Activated T-cell treated with anti-CD3 and anti-CD28 coated beads, Interleukin-2, amount 50 U/mL, for 72 hours (primary cell): ENCODE measurements at regions not wholly inside any gene's neighbourhood (a gene's known extent, or its start where the extent isn't known, plus 50 kb on each side); places are given as distances from the start of the nearest gene placed in this dataset.
A peak's percentile ranks its signal among the peaks of the same experiment; 100 is the strongest.
"Not testable (repeated sequence)": the region's sequence is repeated elsewhere in the genome, so short reads cannot be mapped to it uniquely, and the experiment has no call there.

ENCODE experiments used
- ATAC-seq, 2 donors: fragments of 150-1000 bp; cut with Tn5 transposase; replicated peaks in 1 of 2; 2 replicates each; pipeline ENCODE4 v1.10.0; 2021; ENCODE audit warnings: moderate library complexity in 2 of 2, mild to moderate bottlenecking in 1 of 2
- DNase-seq, 2 donors: peaks; one replicate each; pipeline ENCODE4 v3.0.0; 2021 to 2022; ENCODE audit warnings: mixed read lengths in 1 of 2
- H3K27ac Mint-ChIP-seq: one replicate; pipeline ENCODE4 v1.8.0; 2022; ENCODE audit warnings: mild to moderate bottlenecking, moderate library complexity, mixed read lengths
- H3K27me3 Mint-ChIP-seq: one replicate; pipeline ENCODE4 v1.8.0; 2022; ENCODE audit warnings: low read depth, mixed read lengths
- H3K36me3 Mint-ChIP-seq, 2 donors: one replicate each; pipeline ENCODE4 v1.8.0; 2022; ENCODE audit warnings: mixed read lengths in 2 of 2, mild to moderate bottlenecking in 1 of 2; ENCODE audit not compliant: insufficient read depth in 2 of 2
- H3K4me1 Mint-ChIP-seq: one replicate; pipeline ENCODE4 v1.8.0; 2022; ENCODE audit warnings: low read depth, mixed read lengths
- H3K4me3 Mint-ChIP-seq, 2 donors: one replicate each; pipeline ENCODE4 v1.8.0; 2022; ENCODE audit warnings: mild to moderate bottlenecking in 2 of 2, mixed read lengths in 2 of 2, moderate library complexity in 2 of 2
- H3K9me3 Mint-ChIP-seq, 2 donors: one replicate each; pipeline ENCODE4 v1.8.0; 2022; ENCODE audit warnings: mixed read lengths in 2 of 2

DNA sequence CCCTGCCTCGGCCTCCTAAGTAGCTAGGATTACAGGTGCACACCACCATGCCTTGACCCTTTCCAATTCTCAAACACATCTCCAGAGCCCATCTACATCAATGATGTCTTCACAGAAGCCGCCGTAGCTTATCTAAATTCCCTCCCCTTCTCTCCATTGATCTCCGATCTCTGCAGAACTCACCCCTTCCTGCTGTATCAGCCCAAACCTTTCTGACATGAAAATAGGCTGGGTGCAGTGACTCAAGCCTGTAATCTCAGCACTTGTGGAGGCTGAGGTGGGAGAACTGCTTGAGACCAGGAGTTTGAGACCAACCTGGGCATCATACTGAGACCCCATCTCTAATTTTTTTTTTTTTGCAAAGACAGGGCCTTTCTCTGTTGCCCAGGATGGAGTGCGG, 406.6 kb upstream of the AMELY start:
- Mint-ChIP-seq H3K27me3 (no peaks in the 10 kb centered on the region), H3K27ac (peak overlapping the region; percentile 30), H3K9me3 (no peaks in the 10 kb centered on the region), H3K4me3 (peak overlapping the region in 1 of 2 donors; percentile 51), H3K36me3 (peaks cover 0 to 17% of the 10 kb centered on the region in 2 donors), H3K4me1 (no peaks in the 10 kb centered on the region)
- DNase-seq, result no peak
- peak in 1 of 2 donors; percentile 53 for ATAC-seq

DNA sequence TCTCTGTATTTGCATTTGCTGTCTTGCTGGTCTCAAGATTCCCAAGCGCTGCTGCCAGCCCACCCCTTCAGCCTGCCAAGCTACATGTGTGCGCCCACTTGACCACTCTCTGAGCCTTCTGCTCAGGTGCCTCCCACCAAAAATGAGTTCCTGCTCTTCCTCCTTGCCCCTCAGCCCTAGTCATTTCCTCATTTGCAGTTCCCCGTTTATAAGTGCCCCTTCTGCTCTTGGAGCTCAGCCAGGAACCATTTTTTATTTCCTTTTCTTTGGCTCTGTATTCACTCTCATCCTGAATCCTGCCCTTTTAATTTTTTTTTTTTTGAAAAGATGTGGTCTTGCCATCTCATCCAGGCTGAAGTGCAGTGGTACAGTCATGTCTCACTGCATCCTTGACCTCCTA, 406.0 kb upstream of the AMELY start:
- Mint-ChIP-seq H3K4me1 (no peaks in the 10 kb centered on the region), H3K9me3 (no peaks in the 10 kb centered on the region), H3K27ac (peak overlapping the region; percentile 94), H3K4me3 (peak overlapping the region in 1 of 2 donors; percentile 51), H3K27me3 (no peaks in the 10 kb centered on the region), H3K36me3 (peaks cover 0 to 13% of the 10 kb centered on the region in 2 donors)
- DNase-seq (no peak), ATAC-seq (no peak)

DNA sequence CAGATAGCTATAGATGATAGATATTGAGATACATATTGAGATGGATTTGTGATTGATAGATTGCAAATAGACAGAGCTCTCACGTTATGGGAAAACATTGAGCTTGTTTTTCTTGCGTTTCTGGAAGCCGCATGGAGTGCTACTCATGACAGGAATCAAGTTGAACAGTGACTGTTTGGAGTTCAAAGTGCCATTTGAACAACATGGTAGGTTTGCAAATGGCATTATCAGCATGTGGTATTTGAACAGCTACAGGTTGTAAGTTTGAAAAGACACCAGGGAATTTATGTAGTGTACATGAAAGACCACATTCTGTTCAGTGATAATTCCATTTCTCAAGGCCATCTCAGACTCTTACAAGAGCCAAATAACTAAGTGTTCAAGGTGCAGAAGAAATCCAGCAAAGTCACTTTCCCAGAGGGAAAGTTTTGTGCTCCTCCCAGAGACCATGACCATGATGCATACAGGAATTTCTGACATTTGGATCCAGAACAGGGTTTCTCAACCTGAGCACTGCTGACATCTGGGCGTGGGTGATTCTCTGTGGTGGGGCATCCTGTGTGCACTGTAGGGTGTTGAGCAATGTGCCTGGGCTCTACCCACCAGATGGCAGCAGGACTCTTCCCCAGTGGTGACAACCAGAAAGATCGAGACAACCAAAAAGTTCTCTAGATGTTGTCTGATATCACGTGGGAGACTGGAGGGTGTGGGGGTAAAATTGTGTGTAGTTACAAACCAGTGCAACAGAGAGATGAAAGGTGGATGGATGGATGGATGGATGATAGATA, 399.1 kb upstream of the AMELY start:
- H3K36me3 Mint-ChIP-seq, result peaks cover 0 to 12% of the 10 kb centered on the region in 2 donors
- H3K27me3 Mint-ChIP-seq, result no peaks in the 10 kb centered on the region
- H3K27ac Mint-ChIP-seq, result peak overlapping the region; percentile 98
- ATAC-seq, result peak in 1 of 2 donors; percentile 100
- peak in 1 of 2 donors; percentile 67 for DNase-seq
- H3K4me3 Mint-ChIP-seq, result peak overlapping the region in 1 of 2 donors; percentile 37
- no peaks in the 10 kb centered on the region for H3K4me1 Mint-ChIP-seq
- no peaks in the 10 kb centered on the region for H3K9me3 Mint-ChIP-seq

DNA sequence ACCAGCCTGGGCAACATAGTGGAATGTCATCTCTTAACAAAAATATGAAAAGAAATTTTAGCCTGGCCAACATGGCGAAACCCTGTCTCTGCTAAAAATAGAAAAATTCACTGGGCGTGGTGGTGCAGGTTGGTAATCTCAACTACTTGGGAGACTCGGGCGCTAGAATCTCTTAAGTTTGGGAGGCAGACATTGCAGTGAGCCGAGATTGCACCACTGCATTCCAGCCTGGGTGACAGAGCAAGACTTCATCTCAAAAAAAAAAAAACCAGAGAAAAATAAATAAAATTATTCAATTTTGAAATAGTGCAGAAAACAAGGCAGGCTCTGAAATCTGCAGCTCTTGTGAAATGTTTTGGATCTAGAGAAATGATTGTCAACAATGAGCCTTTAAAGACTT, 397.3 kb upstream of the AMELY start:
- Mint-ChIP-seq H3K9me3 (no peaks in the 10 kb centered on the region), H3K4me3 (no peak overlapping the region), H3K36me3 (peaks cover 0 to 15% of the 10 kb centered on the region in 2 donors), H3K27me3 (no peaks in the 10 kb centered on the region), H3K27ac (no peak overlapping the region), H3K4me1 (no peaks in the 10 kb centered on the region)
- DNase-seq, result no peak
- no peak for ATAC-seq

- Mint-ChIP-seq H3K9me3 (no peaks in the 10 kb centered on the region), H3K27ac (peak overlapping the region; percentile 89), H3K36me3 (peaks cover 0 to 4% of the 10 kb centered on the region in 2 donors), H3K4me3 (peak overlapping the region in 1 of 2 donors; percentile 57), H3K4me1 (no peaks in the 10 kb centered on the region), H3K27me3 (no peaks in the 10 kb centered on the region)
- DNase-seq (no peak), ATAC-seq (peak in 1 of 2 donors; percentile 57)
These were observed 390.8 kb upstream of the AMELY start for GRCh38 chrY:7302306-7302705.

GRCh38 chrY:7299960-7300359, 388.4 kb upstream of the AMELY start:
- Mint-ChIP-seq H3K27ac (peak overlapping the region; percentile 89), H3K27me3 (no peaks in the 10 kb centered on the region), H3K9me3 (no peaks in the 10 kb centered on the region), H3K4me3 (peak overlapping the region in 1 of 2 donors; percentile 39), H3K36me3 (peaks cover 0 to 4% of the 10 kb centered on the region in 2 donors), H3K4me1 (no peaks in the 10 kb centered on the region)
- no peak for DNase-seq
- ATAC-seq, result peak in 1 of 2 donors; percentile 74

DNA sequence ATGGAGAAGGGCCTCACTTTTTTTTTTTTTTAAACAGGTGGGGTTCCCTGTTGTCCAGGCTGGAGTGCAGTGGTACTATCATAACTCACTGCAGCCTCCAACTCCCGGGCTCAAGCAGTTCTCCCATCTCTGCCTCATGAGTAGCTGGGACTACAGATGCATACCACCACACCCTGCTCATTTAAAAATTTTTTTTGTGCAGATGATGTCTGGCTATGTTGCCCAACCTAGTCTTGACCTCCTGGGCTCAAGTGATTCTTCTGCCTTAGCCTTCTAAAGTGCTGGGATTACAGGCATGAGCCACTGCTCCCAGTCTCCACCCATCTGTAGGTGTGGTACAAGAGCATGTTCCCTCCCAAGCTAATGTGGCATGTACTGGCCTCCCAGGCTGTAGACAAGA, 380.6 kb upstream of the AMELY start:
- Mint-ChIP-seq H3K27ac (peak overlapping the region; percentile 46), H3K4me1 (no peaks in the 10 kb centered on the region), H3K36me3 (peaks cover 0 to 4% of the 10 kb centered on the region in 2 donors), H3K27me3 (no peaks in the 10 kb centered on the region), H3K9me3 (no peaks in the 10 kb centered on the region), H3K4me3 (no peak overlapping the region)
- no peak for ATAC-seq
- no peak for DNase-seq

- Mint-ChIP-seq H3K27ac (peak overlapping the region; percentile 81), H3K4me1 (no peaks in the 10 kb centered on the region), H3K36me3 (no peaks in the 10 kb centered on the region), H3K4me3 (peak overlapping the region in 1 of 2 donors; percentile 70), H3K9me3 (no peaks in the 10 kb centered on the region), H3K27me3 (no peaks in the 10 kb centered on the region)
- ATAC-seq (peak in 1 of 2 donors; percentile 63), DNase-seq (no peak)
These were observed 378.6 kb upstream of the AMELY start for GRCh38 chrY:7289889-7290833.

DNA sequence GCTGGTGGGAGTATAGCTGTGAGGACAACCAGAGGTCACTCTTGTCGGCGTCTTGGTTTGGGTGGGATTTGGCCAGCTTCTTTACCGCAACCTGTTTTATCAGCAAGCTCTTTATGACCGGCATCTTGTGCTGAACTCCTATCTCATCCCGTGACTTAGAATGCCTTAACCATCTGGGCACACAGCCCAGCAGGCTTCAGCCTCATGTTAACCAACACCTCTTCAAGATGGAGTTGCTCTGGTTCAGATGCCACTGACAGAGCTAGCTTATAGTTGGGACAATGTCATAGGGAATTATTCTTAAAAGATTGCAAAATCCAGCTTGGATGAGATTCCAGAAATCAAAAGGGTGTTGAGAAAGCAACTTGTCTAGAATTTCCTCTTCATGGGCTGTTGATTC, 377.1 kb upstream of the AMELY start:
- Mint-ChIP-seq H3K9me3 (no peaks in the 10 kb centered on the region), H3K4me1 (no peaks in the 10 kb centered on the region), H3K4me3 (no peak overlapping the region), H3K27me3 (no peaks in the 10 kb centered on the region), H3K27ac (no peak overlapping the region), H3K36me3 (peaks cover 0 to 1% of the 10 kb centered on the region in 2 donors)
- ATAC-seq, result no peak
- DNase-seq, result no peak

GRCh38 chrY:7287963-7288362, 376.4 kb upstream of the AMELY start:
- Mint-ChIP-seq H3K27ac (peak overlapping the region; percentile 89), H3K4me3 (peak overlapping the region in 1 of 2 donors; percentile 47)
- H3K27me3 Mint-ChIP-seq, ATAC-seq, H3K36me3 Mint-ChIP-seq, DNase-seq, H3K9me3 Mint-ChIP-seq, H3K4me1 Mint-ChIP-seq: not testable (repeated sequence)

DNA sequence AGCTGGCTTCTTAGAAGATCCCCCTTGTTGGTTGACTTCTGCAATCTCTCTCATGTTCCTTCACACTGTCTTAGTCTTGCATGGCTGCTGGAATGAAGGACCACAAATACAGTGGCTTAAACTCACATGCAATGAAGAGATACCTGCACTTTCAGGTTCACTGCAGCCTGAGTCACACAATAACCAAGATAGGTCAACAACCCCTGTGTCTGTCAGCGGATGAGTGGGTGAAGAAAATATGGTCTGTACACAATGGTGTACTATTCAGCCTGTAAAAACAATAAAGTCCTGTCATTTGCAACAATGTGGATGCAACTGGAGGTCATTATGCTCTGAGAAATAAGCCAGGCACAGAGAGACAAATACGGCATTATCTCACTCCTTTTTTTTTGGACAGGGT, 373.8 kb upstream of the AMELY start:
- Mint-ChIP-seq H3K4me1 (no peaks in the 10 kb centered on the region), H3K4me3 (peak overlapping the region in 1 of 2 donors; percentile 45), H3K27ac (peak overlapping the region; percentile 96), H3K36me3 (peaks cover 0 to 1% of the 10 kb centered on the region in 2 donors), H3K9me3 (no peaks in the 10 kb centered on the region), H3K27me3 (no peaks in the 10 kb centered on the region)
- ATAC-seq (peak in 1 of 2 donors; percentile 56), DNase-seq (no peak)

DNA sequence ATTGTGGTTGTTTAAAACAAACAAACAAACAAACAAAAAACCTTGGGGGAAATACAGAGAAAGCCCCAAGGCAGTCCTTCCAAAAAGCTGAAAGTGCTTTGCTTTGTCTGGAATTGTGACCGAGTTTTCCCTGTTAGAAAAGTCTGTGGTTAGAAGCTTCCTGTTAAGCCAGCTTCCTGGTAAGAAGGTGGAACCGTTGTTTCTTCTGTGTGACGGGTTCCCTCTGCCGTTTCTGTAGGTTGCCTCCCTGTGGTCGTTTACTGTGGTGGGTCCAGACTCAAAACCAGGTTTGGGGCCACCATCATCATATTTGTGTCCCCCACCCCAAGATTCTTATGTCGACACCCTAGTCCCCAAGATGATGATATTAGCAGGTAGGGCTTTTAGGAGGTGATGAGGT, 371.4 kb upstream of the AMELY start:
- H3K27ac Mint-ChIP-seq, result peak overlapping the region; percentile 91
- peaks cover 0 to 1% of the 10 kb centered on the region in 2 donors for H3K36me3 Mint-ChIP-seq
- ATAC-seq, result no peak
- H3K4me1 Mint-ChIP-seq, result no peaks in the 10 kb centered on the region
- peak overlapping the region in 1 of 2 donors; percentile 72 for H3K4me3 Mint-ChIP-seq
- DNase-seq, result no peak
- H3K27me3 Mint-ChIP-seq, result no peaks in the 10 kb centered on the region
- no peaks in the 10 kb centered on the region for H3K9me3 Mint-ChIP-seq

DNA sequence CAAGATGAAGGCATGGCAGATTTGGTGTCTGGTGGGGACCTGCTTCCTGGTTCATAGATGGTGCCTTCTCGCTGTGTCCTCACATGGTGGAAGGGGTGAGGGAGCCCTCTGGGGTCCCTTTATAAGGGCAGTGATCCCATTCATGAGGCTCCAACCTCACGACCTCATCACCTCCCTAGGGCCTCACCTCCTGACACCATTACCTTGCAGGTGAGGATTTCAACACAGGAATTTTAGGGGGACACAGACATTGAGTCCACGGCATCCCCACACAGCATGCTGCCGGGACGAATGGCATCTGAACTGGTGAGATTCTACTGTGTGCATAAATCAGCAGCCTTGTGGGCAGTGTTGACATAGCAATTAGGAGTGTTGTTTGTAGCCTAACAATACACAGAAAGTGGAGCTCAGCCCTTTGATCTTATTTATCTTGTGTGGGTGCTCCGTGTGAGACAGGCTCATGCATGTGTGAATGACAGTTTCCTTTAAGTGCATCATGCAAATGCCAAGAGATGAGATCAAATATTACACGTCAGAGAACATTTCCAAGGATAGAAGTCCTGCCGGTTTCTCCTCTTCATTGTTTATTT, 368.7 kb upstream of the AMELY start:
- H3K27ac Mint-ChIP-seq, H3K4me1 Mint-ChIP-seq, H3K27me3 Mint-ChIP-seq, H3K36me3 Mint-ChIP-seq, DNase-seq, H3K9me3 Mint-ChIP-seq: not testable (repeated sequence)
- peak overlapping the region in 1 of 2 donors; percentile 74 for H3K4me3 Mint-ChIP-seq
- ATAC-seq, result peak in 1 of 2 donors; percentile 71
